HG03520 (cell line): ENCODE measurements at regions not wholly inside any gene's neighbourhood (a gene's known extent, or its start where the extent isn't known, plus 50 kb on each side); places are given as distances from the start of the nearest gene placed in this dataset.
A peak's percentile ranks its signal among the peaks of the same experiment; 100 is the strongest.

Source experiments
- ATAC-seq: cut with Tn5 transposase; IDR thresholded peaks from one replicate; pipeline ENCODE4 v1.9.1; 2021; ENCODE audit warnings: mild to moderate bottlenecking, moderate library complexity; ENCODE audit not compliant: unreplicated experiment

DNA sequence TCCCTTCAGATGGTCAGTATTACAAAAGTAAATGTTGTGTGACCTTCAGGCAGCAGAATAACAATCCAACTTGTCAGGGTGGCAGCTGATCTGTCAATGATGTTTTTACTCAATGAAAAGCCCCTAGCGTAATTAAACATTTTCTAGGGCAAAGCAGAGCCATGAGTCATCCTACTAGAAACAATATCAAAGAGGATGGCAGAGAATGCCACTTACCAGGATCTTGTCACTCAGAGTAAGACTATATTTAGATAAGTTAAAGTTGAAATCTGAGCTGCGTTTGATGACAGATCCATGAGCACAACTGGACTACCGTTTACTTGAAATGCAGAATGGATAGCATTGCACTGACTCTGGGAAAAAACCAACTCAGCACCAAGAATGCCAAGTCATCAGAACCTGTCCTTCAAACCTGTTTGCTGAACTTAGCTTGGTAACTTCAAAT, 612.6 kb upstream of the ACVR2A start:
- ATAC-seq = no peak

- peak; percentile 80 for ATAC-seq
These were observed 613.2 kb upstream of the ACVR2A start for GRCh38 chr2:147231607-147232006.

- ATAC-seq = peak; percentile 10
These were observed 613.7 kb upstream of the ACVR2A start for GRCh38 chr2:147231081-147231480.

GRCh38 chr2:147227313-147227712, 617.5 kb upstream of the ACVR2A start:
- ATAC-seq = no peak

GRCh38 chr2:147224070-147224469, 620.8 kb upstream of the ACVR2A start:
- ATAC-seq = no peak

- ATAC-seq = no peak
These were observed 621.2 kb upstream of the ACVR2A start for GRCh38 chr2:147223553-147224060.

DNA sequence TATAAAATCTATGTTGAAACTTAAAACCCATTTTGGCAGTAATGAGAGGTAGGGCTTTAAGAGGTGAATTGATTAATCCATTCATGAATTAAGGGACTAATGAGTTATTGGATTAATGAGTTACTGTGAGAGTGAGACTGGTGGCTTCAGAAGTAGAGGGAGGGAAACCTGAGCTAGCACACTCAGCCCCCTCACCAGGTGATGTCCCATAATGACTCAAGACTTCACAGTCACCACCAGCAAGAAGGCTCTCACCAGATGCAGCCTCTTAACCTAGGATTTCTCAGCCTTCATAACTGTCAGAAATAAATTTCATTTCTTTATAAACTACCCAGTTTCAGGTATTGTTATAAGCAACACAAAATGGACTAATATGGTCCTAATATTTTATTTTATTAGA, 621.7 kb upstream of the ACVR2A start:
- ATAC-seq = peak; percentile 80

DNA sequence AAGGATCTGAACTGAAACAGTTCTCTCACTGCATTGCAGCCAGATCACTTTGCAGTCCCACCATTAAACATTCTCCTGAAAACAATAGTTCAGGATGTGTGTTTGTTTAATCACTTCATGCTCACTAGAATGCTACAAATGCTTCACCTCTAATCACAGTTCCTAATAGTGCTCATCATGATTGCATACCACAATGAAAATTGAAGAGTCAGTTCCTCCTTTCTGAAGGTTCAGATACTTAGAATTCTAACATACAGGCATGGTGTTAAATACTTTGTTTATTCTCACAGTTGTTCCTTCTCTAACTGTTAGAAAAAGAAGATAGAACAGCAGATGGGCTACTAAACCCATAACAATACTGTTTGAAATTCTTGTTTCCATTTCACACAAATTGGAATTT, 622.3 kb upstream of the ACVR2A start:
- ATAC-seq = peak; percentile 66

GRCh38 chr2:147214914-147215313, 629.9 kb upstream of the ACVR2A start:
- no peak for ATAC-seq

DNA sequence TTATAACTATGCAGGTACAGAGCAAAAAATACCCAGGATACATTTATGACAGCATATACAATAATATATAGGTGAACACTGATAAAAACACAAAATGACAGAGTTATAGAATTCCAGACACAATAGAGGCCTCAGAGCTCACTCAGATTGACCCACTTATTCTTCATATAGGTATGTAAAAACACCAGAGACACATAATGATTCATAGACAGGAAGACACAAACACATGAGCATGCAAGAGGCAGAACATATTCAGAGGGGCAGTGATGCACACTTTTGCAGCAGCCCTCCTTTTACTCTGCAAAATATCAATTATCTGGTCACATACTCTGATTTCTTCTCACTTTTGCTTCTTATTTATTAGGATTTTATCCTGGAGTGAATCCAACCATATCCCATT, 633.3 kb upstream of the ACVR2A start:
- no peak for ATAC-seq

GRCh38 chr2:147204102-147204501, 640.7 kb upstream of the ACVR2A start:
- no peak for ATAC-seq

DNA sequence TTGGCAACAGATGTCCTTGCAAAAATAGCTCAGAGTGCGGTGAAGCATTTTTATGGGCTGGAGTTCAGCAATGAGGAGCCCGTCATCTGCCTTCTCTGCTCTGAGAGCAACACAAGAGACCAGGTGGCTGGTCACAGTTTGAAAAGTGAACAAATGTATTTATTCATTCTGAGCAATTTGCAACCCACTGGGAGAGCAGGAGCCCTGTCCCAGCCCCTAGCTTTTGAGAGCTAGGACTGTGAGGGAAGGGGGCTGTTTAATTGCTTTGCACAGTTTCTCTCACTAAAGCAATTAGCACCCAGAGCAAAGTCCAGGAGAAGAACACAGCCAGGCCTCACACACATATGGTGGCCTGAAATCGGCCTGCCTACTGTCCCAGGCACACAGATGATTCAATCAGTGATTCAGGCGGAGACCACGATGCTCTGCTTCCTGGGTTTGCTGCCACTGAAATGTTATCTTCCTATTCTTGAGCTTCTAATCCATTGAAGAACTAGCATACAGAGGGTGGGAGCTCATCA, 646.1 kb upstream of the ACVR2A start:
- no peak for ATAC-seq

GRCh38 chr2:147197754-147198483, 646.9 kb upstream of the ACVR2A start:
- ATAC-seq = no peak

DNA sequence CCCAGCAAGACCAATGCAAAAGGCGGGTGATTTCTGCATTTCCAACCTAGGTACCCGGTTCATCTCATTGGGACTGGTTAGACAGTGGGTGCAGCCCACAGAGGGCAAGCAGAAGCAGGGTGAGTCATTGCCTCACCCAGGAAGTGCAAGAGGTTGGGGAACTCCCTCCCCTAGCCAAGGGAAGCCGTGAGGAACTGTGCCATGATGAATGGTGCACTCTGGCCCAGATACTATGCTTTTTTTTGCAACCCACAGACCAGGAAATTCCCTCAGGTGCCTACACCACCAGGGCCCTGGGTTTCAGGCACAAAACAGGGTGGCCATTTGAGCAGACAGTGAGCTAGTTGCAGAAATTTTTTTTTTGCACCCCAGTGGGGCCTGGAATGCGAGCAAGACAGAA, 662.6 kb upstream of the ACVR2A start:
- peak; percentile 55 for ATAC-seq

DNA sequence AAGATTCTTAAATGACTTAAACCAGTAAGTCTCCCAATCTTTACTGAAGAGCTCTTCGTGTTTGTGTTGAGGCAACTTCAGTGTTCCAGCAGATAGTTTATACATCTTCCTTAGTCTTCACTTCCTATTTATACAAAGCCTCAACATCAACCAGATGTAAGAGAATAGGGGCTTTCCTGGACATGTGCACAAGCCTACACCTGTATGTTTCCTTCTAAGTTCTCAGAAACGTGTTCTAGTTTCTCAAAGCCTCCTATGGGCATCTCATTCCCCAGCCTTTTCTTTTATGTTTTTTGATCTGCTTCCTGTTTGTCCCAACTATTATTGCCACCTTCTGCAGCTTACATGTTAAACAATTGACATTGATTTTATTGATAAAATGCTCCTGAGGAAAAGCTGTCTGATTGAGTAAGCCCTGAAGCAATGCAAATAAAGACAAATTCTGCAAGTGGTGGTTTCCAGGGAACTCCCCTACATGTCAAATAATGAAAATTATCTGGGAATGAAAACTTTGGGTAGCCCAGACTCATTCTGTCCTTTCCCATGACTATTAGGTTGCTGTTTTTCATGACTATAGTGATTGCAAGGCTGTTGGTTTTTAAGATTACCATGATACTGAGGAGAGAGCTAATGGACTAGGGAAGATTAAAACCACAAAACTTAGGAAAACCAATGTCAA, 663.3 kb upstream of the ACVR2A start:
- ATAC-seq = peak; percentile 66

DNA sequence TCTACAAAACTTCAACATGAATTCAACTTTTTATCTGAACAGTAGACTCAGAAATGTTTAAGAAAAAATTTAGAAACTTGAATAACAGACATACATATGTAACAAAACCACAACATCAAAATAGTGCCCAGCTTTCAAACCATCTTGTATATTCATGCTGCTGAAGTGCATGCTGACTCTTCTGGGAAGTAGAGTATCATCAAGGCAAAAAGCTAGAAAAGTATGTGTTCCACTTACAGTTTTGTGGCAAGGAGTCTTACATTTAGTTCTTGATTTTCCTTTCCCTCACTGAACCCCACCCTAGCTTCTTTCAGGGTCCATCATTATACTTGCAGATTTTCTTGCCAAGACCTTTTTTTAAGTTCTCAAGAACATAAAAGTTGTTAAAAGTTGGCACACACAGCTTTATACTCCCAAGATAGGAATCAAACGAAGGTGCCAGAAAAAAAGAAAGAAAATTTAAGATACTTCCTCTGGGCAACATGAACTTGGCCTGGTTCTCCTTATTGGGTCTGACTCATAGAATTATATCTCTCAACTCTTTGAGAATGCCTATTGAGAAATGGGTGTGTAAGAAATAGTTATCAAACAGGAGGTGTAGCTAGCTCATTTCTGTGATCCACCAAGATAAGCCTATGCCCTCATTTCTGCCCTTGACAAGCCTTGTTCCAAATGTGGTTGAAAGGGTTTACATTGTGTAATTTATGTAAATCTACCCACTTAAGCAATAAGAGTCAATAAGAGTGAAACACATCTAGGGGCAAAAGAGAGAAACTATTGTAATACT, 667.6 kb upstream of the ACVR2A start:
- no peak for ATAC-seq

GRCh38 chr2:147174824-147175254, 670.0 kb upstream of the ACVR2A start:
- ATAC-seq = no peak

DNA sequence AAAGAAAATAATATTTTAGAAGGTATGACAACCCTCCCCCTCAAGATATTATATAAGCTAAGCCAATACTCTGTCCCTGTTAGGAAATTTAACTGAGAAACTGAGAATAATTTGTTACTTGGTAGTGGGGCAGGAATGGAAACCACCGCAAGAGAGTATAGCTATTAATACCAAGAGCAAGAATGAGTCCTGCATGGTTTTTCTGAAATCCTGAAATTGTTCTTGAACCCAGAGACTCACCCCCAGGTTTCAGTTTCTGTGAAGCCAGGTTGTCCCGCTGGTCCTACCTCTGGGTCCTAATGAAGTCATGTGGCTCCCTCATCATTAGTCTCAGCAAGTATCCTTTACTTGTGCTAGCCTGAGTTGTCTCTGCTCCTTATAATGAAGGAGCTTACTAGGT, 671.0 kb upstream of the ACVR2A start:
- ATAC-seq = peak; percentile 52

GRCh38 chr2:147173189-147173581, 671.6 kb upstream of the ACVR2A start:
- ATAC-seq = no peak

DNA sequence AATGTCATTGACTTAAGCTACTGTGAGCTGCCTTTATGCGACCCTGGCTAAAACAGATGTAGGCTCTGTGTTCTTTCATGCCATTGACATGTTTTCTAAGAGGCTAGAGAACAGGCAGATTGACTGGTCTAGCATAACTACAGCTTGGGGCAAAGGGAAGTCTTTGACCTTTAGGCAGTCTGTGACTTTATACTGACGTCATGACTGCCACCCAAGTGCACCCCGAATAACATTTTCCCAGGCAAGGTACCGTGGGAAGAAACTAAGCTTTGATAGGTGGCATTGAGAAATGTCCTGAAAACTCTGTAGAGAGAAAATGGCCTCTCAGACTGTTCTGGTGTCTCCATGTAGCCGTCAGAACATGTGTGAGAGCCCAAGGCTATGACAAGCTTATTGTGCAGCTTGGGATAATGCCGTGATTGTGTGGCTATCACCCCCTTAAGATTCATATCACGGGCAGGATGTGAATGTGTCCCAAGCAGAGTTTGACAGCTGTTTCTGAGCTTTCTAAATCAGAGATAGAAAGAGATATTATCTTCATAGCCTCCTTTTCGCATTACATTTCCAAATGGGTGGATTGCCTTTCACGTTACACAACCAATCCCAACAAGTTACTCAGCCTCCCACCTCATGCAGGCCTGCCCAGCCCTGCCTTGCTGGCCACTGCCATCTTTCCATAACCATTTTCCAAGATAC, 672.2 kb upstream of the ACVR2A start:
- ATAC-seq = no peak

- ATAC-seq = no peak
These were observed 672.9 kb upstream of the ACVR2A start for GRCh38 chr2:147171941-147172340.
